Ecto neural progenitor cell (in vitro differentiated cells): ENCODE measurements at regions not wholly inside any gene's neighbourhood (a gene's known extent, or its start where the extent isn't known, plus 50 kb on each side); places are given as distances from the start of the nearest gene placed in this dataset.

ENCODE experiments used
- DNase-seq: peaks from one replicate; pipeline ENCODE4 v3.0.0-alpha.2; 2018; ENCODE audit warnings: low spot score

DNA sequence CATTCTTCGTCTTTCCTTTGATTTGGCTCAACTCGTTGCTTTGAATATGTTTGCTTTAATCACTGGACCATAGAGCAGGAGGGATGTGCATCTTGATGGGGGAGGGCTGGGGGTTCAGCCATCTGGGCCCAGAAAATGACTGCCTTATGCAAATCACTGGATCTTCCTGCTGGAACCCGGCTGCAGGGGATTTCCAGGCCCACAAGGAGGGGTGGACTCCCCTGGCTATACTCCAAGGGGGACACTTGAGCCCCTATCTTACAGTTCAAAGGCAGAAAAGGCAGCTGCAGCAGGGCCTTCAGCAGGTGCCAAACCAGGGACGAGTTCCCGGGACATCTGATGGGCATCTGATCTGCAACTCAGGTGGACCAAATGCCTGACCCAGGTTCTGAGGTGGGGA, 122.5 kb downstream of the DICER1 start:
- DNase-seq, result peak; percentile 29

DNA sequence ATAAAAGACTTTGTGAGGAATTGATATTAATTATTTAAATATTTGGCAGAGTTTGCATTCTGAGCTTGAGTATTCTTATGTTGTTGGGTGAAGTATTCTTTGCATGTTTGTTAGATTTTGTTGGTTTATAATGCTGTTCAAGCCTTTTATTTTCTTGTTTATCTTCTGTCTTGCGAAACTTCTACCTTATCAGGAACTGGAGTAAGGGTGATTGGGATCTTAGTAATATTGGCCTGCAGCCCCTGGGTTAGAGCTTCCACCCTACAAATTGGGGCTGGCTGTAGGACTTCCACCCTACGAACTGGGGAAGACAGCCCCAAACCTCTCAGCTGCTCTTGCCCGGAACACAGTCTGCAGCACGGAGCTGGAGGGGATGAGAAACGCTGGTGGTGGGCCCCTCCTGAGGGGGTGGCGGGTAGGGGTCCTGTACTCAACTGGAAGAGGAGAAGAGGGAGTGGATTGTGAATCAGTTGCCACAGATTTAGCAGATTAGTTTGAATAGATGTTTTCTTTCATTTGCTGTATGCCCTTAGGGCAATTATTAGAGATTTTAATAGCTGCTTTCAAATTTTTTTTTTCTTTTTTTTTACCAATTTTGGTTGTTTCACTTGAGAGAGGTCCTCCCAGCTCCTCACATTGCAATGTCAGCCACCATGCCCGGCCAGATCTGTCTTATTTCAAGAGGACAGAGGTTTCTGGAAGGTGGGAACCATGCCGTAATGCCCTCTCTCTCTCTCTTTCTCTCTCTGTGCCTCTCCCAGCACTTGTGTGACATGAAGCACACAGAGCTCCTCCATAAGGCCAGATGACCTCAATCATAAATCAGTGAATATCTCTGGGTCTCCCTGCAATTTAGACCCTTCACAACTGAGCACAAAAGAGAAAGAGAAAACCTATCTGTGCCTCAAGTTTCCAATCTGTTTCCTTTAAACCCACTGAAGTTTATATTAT, 123.4 kb downstream of the DICER1 start:
- DNase-seq, result peak; percentile 22

DNA sequence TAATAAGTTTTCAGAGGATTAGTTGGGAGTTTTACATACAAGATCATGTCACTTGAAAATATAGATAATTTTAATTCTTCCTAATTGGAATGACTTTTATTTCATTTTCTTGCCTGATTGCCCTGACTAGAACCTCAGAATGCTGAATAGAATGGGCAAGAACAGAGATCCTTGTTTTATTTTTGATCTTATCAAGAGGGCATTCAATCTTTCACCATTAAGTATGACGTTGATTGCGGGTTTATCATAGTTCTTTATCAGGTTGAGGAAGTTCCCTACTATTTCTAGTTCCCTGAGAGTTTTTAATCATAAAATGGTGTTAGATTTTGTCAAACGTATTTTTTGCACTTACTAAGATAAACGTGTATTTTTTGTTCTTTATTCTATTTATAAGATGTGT, 124.3 kb downstream of the DICER1 start:
- DNase-seq, result no peak

DNA sequence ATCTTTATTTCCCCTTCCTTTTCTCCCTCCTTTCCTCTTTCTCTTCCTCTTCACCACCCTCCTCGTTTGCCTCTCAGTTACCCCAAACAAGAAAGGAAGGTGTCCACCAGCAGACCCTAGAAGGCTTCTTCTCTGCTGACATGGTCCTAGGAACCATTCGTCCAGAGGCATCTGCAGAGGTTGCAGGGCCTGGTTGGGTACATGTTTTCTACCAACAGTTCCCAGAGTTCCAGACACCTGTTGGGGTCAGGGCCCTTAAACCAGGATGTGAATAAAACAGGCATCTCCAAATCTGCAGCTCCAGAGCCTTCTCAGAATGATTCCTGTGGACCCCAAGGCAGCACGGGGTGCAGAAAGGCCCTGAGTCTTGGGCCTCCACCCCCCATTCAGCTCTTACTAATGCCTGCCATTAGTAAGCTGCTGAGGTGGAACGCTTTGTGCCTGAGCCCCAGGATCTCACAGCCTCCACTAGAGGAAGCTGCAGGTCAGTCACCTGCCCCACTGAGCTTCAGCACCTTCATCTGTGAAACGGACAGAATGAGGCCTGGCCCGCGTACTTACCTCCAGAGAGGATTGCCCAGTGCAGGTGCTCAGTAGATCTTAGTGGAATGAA, 130.4 kb downstream of the DICER1 start:
- peak; percentile 29 for DNase-seq

DNA sequence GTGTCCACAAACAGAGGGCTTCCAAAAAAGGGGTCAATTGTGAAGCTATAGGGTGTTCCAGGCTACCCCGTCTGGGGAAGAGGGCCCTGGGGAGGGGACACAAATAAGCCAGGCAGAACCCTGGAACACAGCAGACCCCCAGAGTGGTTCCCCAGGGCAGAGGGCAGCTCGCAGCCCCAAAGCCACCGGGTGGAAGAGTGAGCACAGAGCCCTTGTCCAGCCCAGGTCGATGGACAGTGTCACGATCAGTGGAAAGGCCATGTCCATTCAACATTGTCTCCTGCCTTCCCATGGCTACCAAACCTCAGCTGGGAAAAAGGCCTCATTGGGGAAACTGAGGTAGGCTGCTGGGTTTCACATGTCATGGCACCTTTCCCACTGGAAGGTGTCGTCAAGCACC, 131.4 kb downstream of the DICER1 start:
- DNase-seq, result peak; percentile 30

DNA sequence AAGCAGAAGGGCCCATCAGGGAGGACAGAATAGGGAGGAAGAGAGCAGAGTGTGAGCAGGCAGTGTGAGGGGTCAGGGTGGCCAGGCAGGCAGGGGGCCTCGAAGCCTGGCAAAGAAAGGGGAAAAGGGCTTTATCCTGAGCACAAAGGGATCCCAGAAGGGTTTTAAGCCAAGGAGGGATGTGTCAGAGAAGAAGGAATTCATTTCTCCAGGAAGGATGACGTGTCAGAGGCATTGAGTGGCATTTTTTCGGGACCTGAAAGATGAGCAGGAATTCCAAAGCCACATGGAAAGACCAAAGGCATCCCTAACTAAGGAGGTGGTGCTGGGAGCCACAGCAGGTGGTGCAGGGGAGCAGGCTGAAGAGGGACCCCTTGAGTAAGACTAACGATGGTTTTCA, 132.1 kb downstream of the DICER1 start:
- DNase-seq, result peak; percentile 21

DNA sequence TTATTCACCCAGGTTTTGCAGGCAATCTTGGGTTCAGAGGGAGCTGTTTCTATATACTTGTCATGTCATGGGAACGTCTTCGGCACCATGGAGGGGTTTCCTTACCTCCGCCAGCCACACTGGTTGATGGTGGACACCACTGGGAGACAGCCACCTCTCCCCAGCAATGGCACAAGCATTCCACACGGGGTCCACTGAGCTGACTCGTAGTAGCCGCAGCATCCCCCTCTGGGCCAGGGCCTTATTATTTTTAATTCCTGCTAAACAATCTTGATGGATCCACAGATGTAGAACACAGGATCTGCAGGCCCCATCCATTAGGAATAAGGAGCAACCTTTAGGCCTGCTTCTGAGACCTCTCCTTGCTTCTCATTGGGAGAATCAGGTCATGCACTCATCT, 132.9 kb downstream of the DICER1 start:
- DNase-seq, result peak; percentile 31

DNA sequence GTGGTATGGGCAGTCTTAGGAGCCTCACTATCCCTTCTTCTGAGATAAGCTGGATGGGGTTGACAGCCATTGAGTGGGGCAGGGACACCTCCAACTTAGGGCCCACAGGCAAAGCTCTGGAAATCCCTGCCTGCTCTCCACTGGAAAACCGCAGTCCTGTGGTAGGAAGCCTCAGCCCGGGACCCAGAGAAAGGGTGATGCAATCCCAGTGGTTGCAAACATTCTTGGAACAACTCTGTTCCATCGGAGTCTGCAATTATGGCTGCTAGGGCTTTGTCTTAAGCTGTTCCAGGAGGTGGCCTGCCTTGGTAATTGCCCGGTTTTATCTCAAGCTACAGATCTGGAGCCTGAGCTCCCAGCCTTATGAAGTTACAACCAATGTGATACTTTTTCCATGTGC, 133.4 kb downstream of the DICER1 start:
- peak; percentile 29 for DNase-seq

DNA sequence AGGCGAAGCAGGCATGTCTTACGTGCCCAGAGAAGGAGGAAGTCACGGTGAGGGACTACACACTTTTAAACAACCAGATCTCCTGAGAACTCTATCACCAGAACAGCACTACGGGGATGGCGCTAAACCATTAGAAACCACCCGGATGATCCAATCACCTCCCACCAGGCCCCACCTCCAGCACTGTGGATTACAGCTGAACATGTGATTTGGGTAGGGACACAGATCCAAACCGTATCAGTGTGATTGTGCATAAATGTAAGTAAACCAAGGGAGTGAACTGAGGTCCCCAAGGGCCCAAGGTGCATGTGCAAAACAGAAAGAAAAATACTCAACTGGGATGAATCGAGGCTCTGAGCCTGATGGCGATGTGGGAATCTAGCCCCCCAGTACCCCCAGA, 134.2 kb downstream of the DICER1 start:
- DNase-seq, result peak; percentile 17

DNA sequence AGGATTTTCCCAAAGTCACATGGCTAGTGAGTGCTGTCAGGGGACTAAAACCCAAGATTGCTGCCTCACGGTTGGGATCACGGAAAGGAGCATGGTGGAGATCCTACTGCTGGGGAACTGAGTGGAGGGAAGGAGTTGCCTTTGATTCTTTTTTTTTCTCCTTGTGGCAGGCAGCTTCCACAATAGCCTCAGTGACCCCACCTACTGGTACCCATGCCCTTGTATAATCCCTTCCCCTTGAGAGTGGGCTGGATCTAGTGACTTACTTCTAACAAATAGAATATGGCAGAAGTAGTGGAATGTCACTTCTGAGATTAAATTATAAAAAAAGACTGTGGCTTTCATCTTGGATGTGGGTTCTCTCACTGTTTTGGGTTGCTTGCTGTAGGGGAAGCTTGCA, 135.7 kb downstream of the DICER1 start:
- DNase-seq, result peak; percentile 27

GRCh38 chr14:95018821-95019220, 138.5 kb downstream of the DICER1 start:
- DNase-seq, result no peak

DNA sequence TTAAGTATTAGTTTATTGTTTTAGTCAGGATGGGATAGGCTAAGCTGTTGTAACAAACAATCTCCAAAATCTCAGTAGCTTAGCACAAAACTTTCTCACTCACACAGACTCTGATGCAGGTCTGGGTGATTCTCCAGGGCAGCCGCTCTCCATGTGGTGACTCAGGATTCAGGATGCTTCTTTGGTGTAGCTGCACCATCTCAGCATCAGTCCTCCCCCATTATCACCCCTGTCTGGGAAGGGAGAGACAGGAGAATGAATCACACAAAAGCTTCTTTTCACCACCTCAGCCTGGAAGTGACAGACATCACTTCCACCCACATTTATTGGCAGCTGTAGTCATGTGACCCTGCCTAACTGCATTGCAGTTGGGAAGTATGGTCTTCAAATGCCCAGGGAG, 142.3 kb downstream of the DICER1 start:
- DNase-seq, result no peak

GRCh38 chr14:95014036-95014435, 143.3 kb downstream of the DICER1 start:
- DNase-seq, result no peak

GRCh38 chr14:95011445-95012006, 145.8 kb downstream of the DICER1 start:
- no peak for DNase-seq

GRCh38 chr14:95008445-95009217, 148.7 kb downstream of the DICER1 start:
- DNase-seq, result no peak

GRCh38 chr14:95007921-95008320, 149.4 kb downstream of the DICER1 start:
- DNase-seq, result no peak

DNA sequence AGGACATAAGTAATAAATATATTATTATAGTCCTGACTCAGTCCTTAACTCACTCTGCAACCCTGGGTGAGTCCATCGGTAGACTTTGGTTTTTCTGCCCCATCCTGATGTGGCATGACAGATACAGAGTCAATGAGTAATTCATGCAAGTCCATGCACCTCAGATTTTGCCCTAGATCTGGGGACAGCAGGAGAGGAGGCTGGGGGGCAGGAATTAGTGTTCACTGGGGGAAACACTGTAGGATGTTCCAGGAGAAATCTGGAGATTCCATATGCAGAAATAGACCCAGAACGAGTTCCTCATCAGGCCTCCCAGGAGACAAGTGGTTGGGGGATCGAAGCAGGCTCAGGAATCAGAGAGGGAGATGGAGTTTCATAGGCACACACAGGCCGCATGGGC, 150.8 kb downstream of the DICER1 start:
- DNase-seq, result no peak

GRCh38 chr14:95006051-95006450, 151.3 kb downstream of the DICER1 start:
- no peak for DNase-seq

- DNase-seq, result no peak
These were observed 154.0 kb downstream of the DICER1 start for GRCh38 chr14:95003099-95003960.

DNA sequence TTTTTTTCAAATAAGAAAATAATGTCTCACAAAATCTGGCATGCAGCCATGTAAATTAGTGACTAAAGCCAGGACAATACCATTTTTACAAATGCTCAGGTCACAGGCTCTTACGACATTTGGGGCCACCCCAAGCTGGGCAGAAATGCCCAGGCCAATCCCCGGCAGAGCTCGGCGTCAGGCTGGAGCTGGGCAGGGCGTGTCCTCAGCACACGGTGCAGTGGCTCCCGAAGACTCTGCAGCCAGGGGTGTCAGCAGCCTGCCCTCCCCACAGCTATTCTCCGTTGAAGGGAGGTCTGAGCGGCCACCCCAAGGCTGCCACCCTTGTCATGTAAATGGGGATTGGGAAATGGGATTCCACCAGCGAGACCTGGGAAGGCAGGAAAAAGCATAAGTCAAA, 158.6 kb downstream of the DICER1 start:
- no peak for DNase-seq

GRCh38 chr14:94998110-94998509, 159.2 kb downstream of the DICER1 start:
- DNase-seq, result no peak
